ENCODE measurements at regions not wholly inside any gene's neighbourhood (a gene's known extent, or its start where the extent isn't known, plus 50 kb on each side); places are given as distances from the start of the nearest gene placed in this dataset.

DNA sequence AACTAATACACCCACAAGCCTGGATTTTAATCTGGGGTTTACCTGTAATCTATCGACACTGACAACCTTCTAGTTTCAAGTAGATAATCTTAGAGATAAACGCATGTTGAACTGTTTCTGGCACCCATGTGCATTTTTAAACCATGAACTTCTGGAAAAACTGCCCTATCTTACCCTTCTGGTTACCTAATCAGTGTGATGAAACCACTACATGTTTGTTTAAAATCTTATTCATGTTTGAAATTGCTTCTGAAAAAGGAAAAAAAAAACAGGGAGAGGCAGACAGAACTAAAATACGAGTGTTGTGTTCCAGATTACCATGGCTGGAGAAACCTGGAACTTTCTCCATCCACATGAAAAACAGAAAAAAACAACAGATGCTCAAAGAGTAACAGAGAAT, 139.3 kb downstream of the MID1IP1 start:
- TF ChIP-seq ZNF274 (IDR thresholded peaks at IDR 0.05; ENCODE audit: low read depth, low read length) (no peak), YY1 (IDR thresholded peaks at IDR 0.05; ENCODE audit: insufficient read depth, insufficient read length) (no peak), SUZ12 (IDR thresholded peaks at IDR 0.05; ENCODE audit: extremely low read depth, insufficient read depth, insufficient read length) (no peak)

All from NT2/D1 (cell line).